Fibroblast of lung (primary cell): ENCODE measurements at regions not wholly inside any gene's neighbourhood (a gene's known extent, or its start where the extent isn't known, plus 50 kb on each side); places are given as distances from the start of the nearest gene placed in this dataset.

Experiments used
- EZH2 ChIP-seq: IDR thresholded peaks from 2 replicates; pipeline ENCODE4 v1.5.1; 2012; ENCODE audit warnings: low read length, control low read depth, mild to moderate bottlenecking; ENCODE audit errors: missing control alignments
- TF ChIP-seq, protein P1 (sequence below), 2 donors: IDR thresholded peaks in 1 of 2; conservative IDR thresholded peaks in 1 of 2; 1 replicate in 1 of 2; 2 replicates in 1 of 2; pipeline ENCODE4 v1.5.1; 2011 to 2012; ENCODE audit warnings: low read length in 2 of 2, control low read depth in 1 of 2, inconsistent platforms in 1 of 2, low read depth in 1 of 2, mild to moderate bottlenecking in 1 of 2

DNA sequence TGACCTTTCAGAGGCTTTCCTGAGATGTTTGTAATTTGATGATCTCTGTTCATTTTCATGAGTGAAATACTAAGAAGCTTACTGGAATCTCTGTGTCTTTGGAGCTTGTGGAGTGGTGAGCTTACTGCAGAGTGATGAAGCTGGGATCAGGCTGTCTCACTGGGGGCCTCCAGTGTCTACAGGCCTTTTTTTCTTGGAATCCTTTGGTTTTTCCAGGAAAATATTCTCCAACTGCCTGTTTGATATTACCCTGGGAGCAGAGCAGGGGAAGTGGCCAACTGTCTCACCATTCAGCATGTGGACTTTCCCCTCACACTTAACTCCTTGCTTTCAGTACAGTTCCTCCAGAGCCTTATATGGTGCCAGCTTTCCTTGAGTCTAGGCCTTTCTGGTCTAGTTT lies 62.0 kb upstream of the KCNA1 start:
- TF ChIP-seq, protein P1, sequence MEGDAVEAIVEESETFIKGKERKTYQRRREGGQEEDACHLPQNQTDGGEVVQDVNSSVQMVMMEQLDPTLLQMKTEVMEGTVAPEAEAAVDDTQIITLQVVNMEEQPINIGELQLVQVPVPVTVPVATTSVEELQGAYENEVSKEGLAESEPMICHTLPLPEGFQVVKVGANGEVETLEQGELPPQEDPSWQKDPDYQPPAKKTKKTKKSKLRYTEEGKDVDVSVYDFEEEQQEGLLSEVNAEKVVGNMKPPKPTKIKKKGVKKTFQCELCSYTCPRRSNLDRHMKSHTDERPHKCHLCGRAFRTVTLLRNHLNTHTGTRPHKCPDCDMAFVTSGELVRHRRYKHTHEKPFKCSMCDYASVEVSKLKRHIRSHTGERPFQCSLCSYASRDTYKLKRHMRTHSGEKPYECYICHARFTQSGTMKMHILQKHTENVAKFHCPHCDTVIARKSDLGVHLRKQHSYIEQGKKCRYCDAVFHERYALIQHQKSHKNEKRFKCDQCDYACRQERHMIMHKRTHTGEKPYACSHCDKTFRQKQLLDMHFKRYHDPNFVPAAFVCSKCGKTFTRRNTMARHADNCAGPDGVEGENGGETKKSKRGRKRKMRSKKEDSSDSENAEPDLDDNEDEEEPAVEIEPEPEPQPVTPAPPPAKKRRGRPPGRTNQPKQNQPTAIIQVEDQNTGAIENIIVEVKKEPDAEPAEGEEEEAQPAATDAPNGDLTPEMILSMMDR (conservative IDR thresholded peaks at IDR 0.05 in 1 of 2, IDR thresholded peaks at IDR 0.05 in 1 of 2; ENCODE audit: low read depth in 1 of 2, low read length in 2 of 2) = no peak
- no peak for TF ChIP-seq EZH2
